ENCODE measurements at regions not wholly inside any gene's neighbourhood (a gene's known extent, or its start where the extent isn't known, plus 50 kb on each side); places are given as distances from the start of the nearest gene placed in this dataset.
"Not testable (repeated sequence)": the region's sequence is repeated elsewhere in the genome, so short reads cannot be mapped to it uniquely, and the experiment has no call there.

DNA sequence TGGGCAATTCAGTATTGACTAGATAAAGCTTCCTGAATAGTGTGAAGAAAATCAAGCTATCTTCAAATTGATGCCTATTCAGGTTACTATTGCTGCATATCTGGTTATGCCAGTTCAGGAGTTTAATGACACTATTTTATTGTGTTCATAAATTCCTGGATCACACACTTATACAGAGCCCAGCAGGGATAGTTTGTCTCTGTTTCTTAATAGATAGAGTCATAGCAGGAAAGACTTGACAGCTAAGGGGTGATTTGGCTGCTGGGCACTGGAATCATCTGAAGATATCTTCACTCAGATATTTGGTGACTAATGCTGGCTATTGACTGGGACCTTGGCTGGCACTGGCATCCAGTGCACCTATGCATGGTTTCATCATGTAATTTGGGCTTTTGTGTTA lies 187.8 kb downstream of the PYDC2 start:
- no peak for DNase-seq

DNA sequence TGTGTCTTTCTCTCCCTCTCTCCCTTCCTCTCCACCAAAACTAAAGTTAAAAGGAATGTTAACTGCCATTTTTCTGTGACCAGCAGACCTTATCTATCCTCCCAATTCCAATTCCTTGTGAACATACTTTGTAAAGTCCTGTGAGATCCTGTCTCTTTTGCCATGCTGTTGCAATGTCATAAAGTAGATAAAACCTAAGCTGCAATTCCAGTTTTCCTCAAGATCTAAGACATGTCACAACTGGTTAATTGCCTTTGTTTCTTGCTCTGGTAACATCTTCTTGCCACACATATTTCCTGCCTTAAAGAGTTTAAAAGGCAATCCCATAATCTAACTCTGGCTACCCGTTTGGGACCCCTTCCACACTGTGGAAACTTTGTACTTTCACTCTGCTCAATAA lies 188.7 kb downstream of the PYDC2 start:
- no peak for DNase-seq

DNA sequence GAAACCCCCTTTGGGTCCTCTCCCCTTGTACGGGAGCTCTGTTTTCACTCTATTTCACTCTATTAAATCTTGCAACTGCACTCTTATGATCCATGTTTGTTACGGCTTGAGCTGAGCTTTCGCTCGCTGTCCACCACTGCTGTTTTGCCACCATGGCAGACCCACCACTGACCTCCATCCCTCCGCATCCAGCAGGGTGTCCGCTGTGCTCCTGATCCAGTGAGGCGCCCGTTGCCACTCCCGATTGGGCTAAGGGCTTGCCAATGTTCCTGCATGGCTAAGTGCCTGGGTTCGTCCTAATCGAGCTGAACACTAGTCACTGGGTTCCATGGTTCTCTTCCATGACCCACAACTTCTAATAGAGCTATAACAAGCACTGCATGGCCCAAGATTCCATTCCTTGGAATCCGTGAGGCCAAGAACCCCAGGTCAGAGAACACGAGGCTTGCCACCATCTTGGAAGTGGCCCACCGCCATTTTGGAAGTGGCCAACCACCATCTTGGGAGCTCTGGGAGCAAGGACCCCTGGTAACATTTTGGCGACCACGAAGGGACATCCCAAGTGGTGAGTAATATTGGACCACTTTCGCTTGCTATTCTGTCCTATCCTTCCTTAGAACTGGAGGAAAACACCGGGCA lies 197.9 kb downstream of the PYDC2 start:
- DNase-seq = not testable (repeated sequence)

DNA sequence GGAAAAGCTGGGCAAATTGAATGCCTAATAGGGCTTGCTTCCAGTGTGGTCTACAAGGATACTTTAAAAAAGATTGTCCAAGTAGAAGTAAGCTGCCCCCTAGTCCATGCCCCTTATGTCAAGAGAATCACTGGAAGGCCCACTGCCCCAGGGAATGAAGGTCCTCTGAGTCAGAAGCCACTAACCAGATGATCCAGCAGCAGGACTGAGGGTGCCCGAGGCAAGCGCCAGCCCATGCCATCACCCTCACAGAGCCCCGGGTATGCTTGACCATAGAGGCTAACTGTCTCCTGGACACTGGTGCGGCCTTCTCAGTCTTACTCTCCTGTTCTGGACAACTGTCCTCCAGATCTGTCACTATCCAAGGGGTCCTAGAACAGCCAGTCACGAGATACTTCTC lies 201.2 kb downstream of the PYDC2 start:
- DNase-seq = not testable (repeated sequence)

DNA sequence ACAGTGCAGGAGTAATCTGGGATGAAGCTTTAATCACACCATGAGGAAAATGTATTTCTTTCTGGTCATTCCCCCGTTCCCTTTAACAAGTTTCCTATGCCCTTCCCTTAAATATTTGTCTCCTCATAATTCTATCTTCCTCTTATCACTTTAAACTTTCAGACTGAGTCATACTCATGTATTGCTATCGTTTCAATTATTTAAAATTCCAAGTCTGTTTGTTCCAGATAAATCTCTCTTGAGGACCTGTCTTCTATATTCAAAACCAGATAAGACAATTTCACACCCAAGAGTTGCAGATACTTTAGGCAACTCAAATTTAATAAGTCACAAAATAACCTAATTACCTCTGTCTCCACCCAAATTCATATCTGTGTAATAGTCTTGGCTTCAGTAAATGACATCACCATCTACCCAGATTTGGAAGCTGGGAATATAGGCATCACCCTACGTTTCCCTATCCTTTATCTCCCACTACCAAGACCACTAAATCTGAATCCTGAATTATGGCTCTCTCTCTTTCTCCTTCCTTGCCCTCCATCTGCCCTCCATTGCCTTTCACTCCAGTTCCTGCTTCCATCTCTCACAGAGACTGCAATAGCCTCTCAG lies 220.1 kb downstream of the PYDC2 start:
- no peak for DNase-seq

DNA sequence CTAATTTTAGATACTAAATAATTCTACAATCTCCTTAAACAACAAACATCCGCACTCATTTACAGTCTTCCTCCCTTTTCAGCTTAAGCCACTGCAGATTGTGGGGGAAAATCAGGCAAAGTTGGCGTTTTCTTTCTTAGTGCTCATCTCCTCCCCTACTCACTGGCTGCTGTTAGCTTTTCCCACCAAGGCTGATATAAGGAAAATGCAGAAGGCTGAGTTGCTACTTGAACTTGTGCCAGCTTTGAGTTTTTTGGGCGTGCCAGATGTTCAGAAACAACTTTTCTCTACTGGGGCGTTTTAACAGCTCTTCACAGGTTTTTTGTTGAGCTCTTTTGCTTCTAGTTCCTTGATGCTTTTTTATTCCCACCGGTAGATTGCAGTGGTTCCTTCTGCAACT lies 222.0 kb downstream of the PYDC2 start:
- DNase-seq = no peak

DNA sequence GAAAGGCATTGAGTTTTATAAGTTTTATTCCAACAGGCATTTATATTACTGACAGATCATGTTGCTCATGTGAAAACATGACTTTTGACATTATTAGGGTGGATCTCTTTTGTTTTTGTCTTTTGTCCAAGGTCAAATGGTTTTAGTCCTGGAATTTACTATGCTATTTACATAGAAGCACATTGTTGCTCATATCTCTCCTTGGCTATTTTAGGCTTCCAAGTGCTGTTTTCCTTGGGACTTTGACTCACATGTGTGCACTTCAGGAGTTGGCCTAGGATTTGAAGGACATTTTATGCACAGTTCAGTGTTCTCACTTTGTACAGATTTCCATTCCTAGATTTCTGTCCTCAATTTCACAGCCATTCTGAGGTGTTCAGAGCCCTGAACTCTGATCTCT lies 225.7 kb downstream of the PYDC2 start:
- no peak for DNase-seq

DNA sequence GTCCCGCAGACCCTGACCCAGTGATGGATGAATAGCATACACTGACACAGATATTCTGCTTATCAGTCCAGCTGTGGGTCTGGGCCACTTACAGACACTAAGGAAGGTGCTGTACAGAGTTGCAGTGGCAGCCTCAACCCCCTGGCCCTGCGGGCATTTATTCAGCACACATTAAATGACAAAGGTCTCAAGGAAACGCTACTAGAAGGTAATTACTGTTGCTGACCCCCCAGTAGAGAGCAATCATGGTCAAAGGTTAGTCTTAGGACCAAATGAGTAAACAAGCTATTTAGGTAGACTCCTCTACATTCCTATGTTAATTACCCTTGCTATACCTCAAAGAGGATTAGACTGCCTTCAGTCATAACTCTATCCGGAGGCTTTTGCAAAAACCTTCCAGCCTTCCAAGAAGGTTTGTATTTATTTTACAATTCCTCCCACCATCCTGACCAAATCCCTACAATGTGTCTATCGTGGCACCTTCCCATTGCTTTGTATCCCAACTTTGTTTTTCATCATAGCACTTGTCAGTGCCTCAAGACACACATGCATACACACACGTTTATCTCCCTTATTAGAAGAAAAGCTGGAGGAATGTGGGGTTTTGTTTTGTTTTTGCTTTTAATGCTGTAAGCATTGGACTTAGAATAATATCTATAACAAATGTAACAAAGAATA lies 227.9 kb downstream of the PYDC2 start:
- DNase-seq = no peak

DNA sequence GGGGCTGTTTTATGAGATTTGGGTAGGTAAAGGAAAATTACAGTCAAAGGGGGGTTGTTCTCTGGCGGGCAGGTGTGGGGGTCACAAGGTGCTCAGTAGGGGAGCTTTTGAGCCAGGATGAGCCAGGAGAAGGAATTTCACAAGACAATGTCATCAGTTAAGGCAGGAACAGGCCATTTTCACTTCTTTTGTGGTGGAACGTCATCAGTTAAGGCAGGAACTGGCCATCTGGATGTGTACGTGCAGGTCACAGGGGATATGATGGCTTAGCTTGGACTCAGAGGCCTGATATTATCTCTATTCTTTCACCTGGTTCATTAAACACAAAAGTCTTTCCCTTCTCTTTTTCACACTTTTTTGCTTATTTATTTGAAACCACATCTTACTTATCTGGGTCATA lies 230.2 kb downstream of the PYDC2 start:
- DNase-seq = not testable (repeated sequence)

DNA sequence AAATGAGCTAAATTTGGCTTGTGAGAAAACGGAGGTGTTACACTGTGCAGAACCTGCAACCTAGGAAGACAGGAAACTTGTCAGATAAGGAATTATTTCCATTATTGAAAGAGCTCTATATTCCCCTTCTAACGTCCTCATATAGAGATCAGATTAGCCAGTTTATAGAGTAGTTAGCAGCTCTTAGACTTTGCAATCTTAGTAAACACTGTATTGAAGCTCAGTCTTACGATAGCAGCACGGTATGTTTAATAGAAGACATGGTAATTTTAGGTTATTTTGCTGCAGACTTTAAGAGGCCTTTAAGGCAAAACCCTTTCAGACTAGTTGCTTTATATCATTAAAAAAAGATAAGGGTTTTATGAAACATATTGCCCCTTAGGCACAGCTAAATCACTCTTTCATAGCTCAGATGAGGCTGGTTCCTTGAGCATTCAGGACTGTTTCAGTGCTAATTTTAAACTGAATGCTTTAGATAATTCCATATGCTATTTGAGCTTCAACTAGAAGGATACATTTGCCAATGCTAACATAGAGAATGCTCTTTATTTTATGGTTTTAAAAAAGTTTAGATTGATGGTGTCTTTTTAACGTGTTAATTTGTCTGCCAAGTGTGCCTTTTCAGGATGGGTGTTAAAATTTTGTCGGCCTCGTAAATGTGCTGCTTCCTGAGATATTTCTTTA lies 234.3 kb downstream of the PYDC2 start:
- DNase-seq = no peak

DNA sequence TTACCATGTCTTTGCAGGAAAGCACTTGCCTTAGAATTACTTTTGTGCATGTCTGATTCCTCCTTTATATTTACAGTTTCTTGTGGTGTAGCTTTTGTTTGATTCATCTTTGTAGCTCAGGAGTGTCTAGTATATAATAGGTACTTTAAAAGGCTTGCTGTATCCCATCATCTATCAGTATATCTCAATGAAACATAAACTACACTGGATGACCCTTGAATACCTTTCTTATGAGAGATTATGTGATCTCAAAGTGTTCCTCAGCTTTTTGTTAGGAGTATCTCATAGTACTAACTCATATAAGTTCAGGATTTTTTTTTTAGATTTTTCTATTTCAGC lies 234.8 kb downstream of the PYDC2 start:
- DNase-seq = no peak

DNA sequence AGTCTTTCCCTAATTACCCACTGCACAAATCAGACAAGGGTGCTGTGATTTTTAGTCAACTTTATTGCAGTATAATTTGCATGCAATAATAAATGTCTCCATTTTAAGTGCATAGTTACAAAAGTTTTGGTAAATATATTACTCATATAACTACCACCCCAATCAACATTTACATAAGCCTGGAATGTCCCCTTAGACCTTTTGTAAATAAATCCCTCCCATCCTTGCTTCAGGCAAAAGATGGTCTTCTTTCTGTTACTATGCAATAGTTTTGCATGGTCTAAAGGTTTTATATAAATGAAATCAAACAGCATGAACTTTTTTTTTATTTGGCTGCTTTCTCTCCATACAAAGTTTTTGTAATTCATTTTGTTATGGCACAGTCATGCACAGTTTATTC lies 235.4 kb downstream of the PYDC2 start:
- no peak for DNase-seq

DNA sequence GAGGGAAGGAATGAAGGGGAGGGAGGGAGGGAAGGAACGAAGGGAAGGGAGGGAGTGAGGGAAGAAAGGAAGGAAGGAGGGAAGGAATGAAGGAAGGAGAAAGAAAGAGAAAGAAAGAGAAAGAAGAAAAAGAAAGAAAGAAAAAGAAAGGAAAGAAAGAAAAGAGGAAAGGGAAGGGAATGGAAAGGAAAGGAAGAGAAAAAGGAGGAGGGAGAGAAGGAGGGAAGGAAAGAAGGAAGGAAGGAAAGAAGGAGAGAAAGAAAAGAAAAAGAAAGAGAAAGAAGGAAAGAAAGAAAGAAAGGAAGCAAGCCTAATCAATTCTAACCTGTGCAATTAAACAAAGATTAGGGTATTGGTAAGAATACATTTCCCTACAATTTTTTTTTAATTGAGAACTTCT lies 238.6 kb downstream of the PYDC2 start:
- DNase-seq = no peak

DNA sequence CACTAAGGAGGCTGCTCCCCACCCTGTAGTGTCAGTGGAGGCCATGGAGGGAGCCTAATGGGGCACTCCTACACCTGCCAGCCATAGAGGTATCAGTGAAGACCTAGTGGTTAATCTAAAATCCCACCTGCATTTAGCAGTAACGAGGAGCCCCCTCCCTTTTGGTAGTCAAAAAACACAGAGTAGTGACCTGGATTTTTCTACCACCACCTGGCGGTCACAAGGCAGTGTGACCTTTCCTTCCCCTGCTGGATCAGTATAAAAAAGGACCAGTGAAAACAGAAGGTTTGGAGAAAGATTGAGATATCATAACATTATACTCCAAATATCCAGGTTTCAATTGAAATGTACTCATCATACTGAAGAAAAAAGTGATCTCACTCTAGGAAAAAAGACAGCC lies 241.2 kb downstream of the PYDC2 start:
- DNase-seq = no peak

DNA sequence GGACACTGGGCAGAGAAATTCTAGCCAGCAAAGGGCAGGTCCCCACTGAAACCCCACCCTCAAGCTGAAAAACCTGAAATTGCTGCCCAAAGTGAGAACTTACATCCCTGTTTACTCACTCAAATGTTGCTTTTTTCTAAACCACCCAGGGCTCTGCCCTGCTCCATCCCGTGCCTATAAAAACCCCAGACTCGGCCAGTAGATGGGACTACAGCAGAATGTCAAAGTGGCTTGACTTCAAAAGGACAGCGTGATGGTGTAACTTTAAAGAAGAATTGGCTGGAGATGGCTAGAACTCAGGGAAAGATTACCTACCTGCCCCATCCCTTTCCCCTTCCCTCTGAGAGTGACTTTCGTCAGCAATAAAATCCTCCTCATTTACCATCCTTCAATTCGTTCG lies 246.9 kb downstream of the PYDC2 start:
- DNase-seq = no peak

DNA sequence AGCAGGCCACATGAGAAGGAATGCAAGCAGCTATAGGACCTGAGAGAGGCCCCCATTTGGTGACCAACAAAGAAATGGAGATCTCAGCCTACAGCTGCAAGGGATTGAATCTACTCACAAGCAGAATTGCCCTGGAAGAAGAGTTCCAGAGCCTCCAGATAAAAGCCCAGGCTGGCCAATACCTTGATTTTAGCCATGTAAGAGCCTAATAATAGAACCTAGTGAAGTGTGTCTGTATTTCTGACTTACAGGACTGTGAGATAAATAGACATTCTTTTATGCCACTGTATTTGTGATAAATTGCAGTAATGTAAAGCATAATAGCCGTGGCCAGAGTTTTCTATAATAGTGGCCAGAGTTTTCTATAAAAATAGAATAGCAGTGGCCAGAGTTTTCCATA lies 254.6 kb downstream of the PYDC2 start:
- DNase-seq = no peak

DNA sequence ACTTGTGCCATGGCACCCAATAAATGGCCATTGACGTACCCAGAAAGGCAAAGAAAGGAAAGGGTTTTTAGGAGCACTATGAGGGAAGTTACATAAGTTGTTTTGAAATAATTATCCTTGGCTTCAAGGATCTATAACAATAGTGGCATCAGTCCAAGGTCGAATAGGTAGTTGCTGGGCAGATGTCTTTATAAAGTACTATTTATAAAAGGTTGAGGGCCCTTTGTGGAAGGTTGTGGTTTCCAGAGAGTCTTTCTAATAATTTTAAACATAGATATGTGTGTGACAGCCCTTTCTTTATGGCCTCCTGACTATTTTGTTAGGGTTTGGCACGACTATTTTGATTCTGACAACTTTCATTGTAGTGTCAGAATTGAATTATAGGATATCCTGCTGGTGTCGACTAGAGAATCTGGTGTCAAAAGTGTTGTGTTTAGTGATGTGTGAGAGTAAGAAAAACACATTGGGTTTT lies 260.5 kb downstream of the PYDC2 start:
- no peak for DNase-seq

DNA sequence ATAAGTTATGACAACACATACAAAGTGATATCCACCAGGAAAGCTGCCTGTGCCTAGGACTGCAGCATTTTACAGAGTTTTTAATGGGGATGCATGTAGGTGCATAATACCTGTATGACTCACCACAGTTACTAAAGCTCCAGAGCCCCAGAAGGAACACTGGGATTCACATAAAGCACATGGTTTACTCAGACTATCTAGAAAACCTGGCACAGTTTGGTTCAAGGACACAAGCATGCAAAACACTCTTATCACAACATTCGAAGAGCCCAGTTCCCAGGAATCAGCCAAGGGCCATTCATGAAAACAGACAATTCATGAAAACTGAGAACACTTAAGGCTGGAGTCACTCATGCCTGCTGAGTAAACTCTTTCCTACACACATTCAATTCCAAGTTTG lies 261.0 kb downstream of the PYDC2 start:
- no peak for DNase-seq

DNA sequence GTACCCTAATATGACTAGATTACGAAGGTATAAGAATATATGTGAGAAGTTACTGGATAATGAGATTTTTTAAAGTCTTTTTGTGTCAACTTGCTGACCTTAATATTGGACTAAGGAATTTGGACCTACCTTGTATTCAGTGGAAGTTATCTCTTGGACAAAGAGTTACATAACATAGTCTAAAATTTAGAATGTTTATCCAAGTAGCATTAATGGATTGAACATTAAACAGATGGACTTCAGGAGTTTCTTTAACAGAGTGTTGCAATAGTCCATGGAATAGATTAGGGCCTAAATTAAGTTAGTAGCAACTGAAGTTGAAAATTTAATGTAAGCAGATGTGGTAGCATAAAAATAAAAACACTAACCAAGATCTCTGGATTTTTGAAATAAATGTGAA lies 266.4 kb downstream of the PYDC2 start:
- DNase-seq = no peak

DNA sequence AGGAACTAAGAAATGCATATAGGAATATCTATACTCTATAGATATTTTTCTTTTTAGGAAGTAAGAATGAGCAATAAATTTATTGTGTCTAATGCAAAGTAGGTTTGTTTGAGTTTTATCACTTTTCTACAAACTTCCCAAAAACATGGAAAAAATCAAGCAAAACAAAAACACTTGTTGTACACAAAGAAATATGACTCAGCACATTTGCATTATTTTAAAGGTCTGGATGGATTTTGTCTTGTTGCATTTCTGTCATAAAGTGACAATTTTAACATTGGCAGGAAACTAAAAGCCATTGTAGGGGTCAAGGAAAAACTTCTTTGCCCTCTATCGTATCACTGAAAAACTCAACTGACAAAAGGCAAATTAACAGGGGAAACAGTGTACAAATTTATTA lies 267.2 kb downstream of the PYDC2 start:
- DNase-seq = no peak

DNA sequence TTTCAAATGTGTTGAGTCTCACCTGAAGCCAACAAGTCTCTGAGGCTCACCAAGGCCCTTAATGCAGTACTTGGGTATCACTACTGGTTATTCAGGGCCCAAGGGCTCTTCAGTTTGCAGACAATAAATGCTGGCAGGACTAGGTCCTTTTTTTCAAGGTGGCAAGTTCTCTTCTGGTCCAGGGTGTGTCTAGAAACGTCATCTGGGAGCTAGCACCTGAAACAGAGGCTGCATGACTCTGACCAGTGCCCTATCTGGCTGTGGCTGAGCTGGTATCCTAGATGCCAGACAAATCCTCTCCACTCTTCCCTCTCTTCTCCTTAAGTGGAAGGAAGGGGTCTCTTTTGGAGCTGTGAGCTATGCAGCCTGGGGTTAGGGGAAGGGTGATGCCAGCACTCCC lies 276.8 kb downstream of the PYDC2 start:
- DNase-seq = no peak

DNA sequence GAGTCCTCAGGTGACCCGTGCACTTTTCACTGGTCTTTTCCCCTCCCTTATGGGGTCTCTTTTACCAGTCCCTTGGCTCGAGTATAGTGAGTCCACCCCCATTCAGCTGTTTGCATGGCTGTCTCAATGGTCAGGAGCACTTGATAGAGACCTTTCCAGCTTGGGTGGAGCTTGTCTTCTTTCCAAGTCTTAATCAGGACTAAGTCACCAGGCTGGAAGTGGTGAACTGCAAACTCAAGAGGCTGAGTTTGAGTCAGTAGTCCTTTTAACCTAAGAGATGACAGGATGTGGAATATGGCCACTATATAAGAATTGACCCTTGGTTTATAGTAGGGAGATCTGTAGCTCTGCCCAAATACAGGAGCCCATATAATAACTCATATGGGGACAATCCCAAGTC lies 279.7 kb downstream of the PYDC2 start:
- DNase-seq = no peak

DNA sequence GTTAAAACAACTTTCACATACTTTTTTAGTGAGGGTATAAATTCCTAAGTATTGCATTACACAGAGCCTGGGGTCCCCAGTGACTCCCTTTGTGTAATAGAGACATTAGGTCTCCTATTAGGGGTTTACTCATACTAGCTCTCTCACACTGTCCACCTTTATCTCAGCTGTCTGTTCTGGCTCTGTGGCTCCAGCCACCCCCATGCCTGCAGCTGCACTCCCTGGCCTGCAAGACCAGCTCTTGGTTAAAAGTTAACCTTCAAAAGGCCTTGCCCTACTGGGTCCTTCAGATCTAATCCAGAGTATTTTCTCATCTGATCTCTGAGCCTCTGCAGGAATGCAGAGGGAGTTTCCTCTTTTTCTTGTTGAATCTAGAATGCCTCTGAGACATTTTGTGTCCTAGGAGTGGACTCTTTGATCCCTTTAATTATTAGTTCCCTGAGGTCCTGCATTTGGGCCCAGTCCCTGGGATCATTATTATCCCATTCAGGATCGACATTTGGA lies 280.9 kb downstream of the PYDC2 start:
- not testable (repeated sequence) for DNase-seq

DNA sequence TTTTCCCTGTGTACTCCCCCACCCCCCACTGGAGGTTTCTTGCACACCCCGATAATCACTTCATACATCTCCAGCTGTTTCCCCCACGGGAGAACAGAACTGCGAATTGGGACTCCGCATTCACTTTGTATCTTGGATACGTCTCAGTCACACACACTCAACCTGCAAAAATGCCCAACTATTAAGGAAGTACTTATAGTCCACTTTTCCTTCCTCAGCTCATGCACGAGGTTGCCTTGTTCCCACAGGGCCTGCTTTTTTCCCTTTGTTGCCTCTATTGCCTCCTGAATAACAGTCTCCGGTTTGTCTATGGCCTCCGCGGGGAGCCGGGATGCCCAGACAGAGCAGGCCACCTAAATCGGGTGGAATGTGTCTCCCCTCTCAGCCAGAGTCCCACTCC lies 282.3 kb downstream of the PYDC2 start:
- DNase-seq = no peak

Measured in retina (tissue), 1 donor.